ENCODE measurements at regions not wholly inside any gene's neighbourhood (a gene's known extent, or its start where the extent isn't known, plus 50 kb on each side); places are given as distances from the start of the nearest gene placed in this dataset.
"Not testable (repeated sequence)": the region's sequence is repeated elsewhere in the genome, so short reads cannot be mapped to it uniquely, and the experiment has no call there.

DNA sequence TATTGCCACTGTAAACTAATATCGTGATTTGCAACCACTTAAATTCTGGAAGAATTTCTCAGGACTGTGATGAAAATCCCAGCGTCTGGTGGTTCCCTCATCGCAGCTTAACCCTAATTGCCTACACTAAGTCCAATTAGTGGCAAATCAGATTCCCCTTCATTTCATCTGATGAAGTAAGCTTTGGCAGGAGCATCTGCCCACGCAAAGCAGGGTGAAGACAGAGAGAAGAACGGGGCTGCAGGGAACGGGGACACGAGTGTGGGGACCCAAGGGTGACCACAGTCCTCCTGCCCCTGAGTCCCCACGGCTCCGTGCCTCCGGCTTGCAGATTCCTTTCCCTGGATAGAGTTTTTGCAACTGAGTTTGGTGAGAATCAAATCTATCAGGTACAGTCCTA, 159.5 kb downstream of the LY86 start:
- no peak for DNase-seq (ENCODE audit: low read depth in 2 of 2, low spot score in 1 of 2)

DNA sequence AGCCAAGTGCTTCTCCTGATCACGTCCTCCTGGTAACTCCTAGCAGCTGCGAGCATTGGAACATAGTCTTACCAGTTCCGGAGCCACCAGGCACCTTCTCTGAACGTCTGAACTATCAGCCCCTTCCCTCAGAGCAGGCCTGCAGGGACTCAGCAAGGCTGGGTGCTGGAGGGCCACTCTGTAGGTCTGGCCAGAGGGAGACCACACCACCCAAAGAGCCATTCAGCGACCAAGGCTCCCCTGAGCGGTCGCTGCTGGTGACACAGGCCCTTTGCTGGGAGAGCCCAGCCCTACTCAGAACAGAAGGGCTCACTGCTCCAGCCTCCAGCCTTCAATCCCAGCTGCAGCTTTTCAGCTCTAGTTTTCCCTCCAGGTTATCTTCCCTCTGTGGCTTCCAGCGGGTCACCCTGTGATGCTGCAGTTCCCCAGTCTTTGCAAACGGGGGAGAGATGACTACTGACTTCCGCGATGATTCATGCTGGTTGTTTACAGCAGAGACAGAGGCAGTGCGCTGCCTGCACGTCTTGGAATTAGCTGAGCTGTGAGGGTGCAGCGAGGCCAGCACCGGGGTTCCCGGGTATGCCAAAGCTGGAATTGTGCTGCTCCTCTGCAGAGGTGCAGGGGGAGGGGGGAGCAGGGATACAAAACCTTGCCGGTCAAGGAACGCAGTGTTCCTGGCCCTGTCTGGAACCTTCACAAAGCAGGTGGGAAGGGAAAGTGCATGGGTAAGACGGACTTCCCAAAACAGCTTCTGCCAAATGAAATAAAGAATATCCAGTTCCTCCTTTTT, 161.4 kb downstream of the LY86 start:
- DNase-seq (ENCODE audit: low read depth in 2 of 2, low spot score in 1 of 2): no peak

DNA sequence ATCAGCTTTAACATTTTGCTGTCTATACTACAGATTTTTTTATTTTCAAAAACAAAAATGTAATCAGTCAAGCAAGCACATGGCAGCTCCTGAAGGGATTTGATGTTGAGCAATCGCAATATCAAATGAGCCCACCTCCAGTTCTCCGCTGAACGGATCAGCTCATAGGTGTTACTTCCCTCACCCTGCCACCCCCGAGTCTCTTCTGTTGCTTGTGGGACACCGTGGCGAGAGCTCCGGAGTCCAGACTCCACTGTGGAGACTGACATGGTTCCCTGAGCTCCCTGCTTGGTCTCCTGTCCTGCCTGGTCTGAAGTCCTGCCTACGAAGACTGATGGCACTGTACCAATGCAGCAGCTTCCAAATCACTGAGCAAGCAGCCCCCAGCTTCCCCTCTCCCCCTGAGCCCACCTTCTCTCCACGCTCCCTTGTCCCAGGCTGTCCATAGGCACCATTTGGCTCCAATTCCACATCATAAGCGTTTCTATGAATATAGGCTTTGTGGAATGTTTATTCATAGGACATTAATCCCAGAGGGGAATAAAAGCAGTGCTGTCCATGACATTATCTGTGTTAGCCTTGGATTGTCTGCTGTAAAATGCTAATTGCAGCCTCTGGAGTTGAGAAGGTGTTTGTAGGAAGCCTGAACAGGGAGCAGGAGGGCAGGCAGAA, 162.2 kb downstream of the LY86 start:
- DNase-seq (ENCODE audit: low read depth in 2 of 2, low spot score in 1 of 2): no peak

DNA sequence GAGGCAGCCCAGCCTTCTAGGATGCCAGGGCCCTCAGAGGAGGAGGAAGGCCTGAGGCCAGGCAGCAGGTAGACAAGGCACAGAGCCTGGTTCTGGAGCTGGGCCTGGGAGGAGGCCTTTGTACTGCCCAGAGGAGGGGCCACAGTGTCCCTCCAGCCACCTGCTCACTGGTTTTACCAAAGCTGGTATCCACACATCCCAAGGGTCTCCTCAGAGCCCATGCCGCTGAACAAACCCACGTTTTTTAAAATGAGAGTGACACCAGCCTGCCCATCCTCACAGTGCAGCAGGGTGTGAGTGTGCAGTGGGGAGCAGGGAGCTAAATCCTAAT, 162.7 kb downstream of the LY86 start:
- DNase-seq (ENCODE audit: low read depth in 2 of 2, low spot score in 1 of 2): no peak

DNA sequence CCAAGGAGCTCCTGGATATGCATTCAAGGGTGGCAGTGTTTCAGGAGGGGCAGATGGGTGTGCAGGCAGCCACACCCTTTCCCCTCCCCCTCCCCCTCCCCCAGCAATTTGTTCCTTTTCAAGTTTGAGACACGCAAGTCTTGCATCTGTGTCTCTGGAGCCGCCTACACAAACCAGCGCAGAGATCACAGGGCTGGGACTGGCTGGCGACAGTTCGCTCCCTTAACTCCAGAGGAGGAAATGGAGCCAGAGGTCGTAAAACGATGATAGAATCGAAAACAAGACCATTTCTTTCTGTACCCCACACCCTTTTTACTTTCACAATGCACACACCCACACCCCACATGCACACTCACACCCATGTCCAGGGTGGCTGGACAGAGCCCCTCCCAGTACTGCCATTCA, 163.1 kb downstream of the LY86 start:
- DNase-seq (ENCODE audit: low read depth in 2 of 2, low spot score in 1 of 2): no peak

DNA sequence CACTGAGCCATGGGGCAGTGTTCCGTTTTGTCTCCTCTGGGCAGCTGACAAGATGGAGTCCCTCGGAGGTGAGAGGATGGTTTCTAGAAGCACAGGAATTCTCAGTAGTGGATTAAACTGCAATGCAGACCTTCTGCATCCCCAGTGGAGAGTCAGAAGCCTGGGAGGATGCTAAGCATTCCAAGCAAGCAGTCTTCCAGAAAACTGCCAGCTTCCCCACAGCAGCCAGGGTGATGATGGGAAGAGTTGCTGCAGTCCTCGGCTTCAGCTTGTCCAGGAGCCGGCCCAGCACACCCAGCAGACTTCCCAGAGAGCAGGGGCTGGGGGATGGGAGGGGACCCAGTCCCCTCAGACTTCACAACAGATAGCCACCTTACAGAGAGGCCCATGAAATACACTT, 163.6 kb downstream of the LY86 start:
- no peak for DNase-seq (ENCODE audit: low read depth in 2 of 2, low spot score in 1 of 2)

DNA sequence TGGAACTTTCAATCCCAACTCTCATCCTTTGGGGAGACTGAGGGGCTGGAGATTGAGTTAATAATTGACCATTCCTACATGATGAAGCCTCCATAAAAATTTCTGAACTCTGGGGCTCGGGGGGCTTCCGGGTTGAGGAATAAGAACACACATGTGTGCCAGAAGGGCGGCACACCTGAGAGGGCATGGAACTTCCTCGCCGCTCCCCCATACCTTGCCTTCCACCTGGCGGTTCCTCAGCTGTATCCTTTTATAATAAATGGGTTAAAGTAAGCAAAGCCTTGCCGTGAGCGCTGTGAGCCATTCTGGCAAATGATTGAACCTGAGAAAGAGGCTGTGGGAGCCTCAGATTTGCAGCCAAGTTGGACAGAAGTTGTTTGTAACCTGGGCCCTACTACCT, 164.8 kb downstream of the LY86 start:
- no peak for DNase-seq (ENCODE audit: low read depth in 2 of 2, low spot score in 1 of 2)

DNA sequence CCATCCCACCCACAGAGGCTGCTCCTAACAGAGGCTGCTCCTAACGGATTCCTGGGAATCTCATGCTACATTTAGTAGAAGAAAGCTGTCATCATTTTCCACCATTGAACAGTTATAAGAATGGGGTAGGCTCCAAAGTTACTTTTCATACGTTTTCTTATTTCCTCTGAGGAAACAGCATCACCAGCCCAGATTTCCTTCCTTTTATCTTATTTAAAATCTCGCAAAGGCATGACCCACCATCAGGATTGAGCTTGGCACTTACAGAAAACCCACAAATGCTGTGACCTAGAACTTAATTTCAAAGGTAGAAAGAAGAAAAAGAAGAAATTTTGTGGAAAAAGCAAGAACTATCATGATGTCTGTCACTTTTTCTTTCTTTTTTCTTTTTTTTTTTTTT, 168.0 kb downstream of the LY86 start:
- no peak for DNase-seq (ENCODE audit: low read depth in 2 of 2, low spot score in 1 of 2)

DNA sequence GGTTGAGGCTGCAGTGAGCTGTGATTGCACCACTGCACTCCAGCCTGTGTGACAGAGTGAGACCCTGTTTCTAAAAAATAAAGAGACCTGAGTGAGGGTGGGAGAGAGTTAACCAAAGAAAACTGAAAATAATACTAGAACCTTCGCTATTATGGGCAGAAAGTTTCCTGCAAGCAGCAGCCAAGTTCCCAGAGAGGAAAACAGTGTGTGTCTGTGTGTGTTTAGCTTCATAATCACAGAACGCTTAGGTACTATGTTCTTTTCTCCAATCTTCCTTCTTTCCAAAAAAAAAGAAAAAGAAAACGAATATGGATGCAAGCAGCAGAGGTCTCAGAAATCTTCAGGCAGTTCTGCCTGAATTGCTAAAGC, 170.0 kb downstream of the LY86 start:
- DNase-seq (ENCODE audit: low read depth in 2 of 2, low spot score in 1 of 2): no peak

DNA sequence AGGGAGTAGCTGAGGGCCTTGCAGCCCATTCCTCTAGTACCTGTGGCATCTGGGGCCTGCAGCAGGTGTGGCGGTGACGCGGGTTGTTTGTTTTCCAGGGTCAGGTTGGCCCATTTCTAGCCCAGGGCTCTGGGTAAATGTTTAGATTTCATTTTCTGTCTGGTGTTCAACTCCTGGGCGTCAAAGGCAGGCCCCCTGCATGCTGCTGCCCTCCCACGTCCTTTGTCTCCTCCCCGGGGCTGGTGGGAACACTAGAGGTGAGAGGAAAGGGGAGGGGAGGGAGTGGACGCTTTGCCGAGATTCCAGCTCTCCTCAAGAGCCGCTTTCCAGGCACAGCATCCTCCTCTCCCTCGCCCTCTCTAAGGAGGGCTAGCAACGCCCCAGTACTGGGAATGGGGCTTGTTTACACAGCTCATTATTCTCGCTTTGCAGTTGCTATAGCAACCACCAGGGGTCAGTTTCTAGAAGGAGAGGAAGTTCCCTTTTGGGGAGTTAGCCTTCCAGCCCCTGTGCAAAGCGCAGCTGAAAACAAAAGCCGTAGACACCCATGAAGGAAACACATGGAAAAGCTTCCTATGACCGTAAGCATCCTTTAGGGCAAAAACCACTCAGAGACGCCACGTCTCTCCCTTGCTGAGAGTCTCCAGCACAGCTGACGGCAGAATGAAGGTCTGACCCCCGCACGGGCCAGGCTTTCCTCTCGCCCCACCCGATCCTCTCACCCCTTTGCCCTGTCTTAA, 170.6 kb downstream of the LY86 start:
- no peak for DNase-seq (ENCODE audit: low read depth in 2 of 2, low spot score in 1 of 2)

DNA sequence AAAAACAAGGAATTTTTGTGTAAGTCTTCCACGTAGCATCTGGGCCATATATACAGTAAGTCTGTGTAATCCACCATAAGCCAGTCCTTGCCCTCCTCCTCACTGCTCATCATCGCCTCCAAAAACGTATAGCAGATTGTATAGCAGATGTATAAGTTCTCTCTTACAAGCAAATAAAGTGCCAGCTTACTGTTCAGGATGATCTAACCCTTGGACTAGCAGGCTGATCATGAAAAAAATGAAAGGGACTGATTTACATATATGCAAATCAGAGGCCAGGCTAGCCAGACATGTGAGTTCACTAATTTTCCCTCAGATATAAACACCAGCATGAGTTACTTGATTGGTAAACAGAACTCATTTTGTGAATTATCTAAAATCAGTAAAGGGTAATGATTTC, 171.5 kb downstream of the LY86 start:
- DNase-seq (ENCODE audit: low read depth in 2 of 2, low spot score in 1 of 2): no peak

DNA sequence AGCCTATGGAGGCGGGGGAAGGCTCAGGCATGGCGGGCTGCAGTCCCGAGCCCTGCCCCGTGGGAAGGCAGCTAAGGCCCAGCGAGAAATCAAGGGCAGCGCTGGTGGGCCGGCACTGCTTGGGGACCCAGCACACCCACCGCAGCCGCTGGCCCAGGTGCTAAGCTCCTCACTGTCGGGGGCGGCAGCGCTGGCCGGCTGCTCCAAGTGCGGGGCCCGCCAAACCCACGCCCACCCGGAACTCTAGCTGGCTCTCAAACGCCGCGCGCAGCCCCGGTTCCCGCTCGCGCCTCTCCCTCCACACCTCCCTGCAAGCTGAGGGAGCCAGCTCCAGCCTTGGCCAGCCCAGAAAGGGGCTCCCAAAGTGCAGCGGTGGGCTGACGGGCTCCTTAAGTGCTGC, 174.0 kb downstream of the LY86 start:
- DNase-seq (ENCODE audit: low read depth in 2 of 2, low spot score in 1 of 2): not testable (repeated sequence)

DNA sequence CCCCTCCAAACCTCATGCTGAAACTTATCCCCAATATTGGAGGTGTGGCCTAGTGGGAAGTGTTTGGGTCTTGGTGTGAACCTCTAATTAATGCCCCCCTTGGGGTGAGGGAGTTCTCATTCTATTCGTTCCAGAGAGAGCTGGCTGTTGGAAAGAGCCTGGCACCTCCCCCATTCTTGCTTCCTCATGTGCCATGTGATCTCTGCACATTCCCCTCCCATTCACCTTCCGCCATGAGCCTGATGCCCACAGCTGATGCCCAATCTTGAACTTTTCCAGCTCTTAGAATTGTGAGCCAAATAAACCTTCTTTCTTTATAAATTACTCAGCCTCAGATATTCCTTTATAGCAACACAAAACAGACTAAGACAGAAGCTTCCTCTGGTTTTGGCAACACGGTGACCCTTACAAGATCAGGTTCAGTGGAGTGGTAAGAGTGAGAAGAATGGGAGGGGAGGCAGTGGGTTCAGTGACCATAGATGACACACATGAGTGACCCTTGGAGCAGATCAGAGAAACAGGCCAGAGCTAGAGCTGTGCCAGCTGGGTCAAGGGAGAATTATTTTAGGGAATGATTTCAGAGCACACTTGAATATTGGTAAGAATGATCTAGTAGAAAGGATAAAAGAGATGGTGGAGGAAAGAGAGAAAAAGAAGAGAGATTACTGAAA, 176.4 kb downstream of the LY86 start:
- DNase-seq (ENCODE audit: low read depth in 2 of 2, low spot score in 1 of 2): no peak

DNA sequence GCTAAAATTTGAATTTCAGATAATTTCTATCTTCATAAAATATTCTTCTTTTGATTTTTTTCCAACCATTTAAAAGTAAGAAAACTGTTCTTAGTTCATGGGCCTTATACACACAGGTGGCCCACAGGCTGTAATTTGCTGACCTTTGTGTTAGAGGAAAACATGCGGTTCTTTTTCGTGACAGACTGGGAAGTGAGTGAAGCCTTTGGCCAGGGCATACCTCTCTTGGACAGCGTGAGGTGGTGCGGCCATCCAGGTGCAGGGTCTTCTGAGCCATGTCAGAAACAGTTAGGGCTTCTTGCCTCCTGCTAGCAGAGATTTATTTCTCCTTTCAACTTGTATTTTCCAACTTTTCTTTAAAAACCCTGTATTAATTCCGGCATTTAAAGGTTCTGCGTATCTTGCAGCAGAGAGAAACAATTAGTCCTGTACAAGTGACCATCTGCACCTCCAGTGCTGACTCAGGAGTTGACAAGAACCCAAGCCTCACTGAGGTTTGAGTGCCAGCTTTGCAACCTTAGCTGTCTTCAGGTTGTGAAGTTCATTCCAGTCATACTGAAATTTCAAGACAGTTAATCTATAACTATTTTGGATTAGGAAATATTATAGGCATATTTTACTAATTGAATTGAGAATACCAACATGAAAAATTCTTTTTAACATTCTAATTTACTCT, 177.8 kb downstream of the LY86 start:
- DNase-seq (ENCODE audit: low read depth in 2 of 2, low spot score in 1 of 2): no peak

DNA sequence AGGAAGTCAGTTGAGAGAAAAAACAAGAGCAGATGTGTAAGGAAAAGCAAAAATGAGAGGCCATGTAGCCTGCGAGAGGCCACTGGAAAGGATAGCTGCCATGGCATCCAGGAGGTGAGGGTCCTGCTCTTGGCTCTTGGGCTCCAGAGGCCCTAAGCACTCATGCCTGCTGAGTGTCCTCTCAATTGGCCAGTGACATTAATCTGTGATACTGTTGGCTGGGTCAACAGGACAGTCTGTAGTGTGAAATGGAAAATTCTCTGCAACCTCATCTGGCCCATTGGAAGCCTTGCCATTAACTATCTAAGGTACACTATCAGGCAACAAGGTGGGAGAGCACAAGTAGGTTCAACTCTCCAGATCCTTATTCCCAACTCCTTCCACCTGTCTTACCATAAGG, 180.9 kb downstream of the LY86 start:
- no peak for DNase-seq (ENCODE audit: low read depth in 2 of 2, low spot score in 1 of 2)

DNA sequence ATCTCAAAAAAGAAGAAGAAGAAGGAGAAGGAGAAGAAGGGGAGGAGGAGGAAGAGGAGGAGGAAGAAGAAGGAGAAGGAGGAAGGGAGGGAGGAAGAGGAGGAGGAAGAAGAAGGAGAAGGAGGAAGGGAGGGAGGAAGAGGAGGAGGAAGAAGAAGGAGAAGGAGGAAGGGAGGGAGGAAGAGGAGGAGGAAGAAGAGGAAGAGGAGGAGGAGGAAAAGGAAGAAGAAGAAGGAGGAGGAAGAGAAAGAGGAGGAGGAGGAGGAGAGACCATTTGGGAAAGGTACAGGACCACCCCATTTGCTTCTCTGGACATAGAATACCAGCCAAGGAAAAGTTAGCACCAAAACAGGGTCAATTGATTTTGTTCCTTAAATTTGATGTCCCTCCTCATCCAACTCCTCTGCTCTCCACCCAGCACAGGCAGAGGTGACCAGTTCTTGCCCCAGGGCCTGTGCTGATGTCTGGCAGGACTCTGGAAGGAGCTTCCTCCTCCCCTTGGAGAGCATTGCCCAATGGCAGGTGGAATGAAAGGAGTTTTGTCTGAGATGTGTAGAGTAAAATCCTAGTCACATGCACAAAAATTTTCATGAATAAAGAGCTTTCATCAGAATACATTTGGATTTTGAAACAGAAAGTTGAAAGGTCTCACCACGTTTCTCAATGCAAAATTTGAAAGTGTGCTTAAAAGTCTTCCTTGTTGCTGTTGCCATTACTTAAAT, 182.9 kb downstream of the LY86 start:
- DNase-seq (ENCODE audit: low read depth in 2 of 2, low spot score in 1 of 2): no peak

DNA sequence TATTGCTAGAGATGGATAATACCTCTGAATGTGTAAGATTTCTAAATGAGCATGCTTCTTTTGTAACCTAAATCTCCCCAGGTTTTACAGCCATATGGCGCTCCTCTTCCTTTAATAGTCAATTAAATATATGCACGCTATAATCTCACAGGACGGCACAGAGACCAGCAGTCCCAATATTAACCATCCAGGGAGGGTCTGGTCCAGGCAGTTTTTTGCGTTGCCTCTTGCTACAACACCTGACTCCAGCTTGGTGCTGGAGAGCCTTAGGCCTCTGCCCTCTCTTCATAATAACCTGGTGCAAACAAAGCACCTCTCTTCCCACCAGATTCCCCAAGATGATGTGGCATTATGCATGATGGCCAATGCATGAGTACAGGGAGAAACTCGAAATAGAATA, 183.4 kb downstream of the LY86 start:
- no peak for DNase-seq (ENCODE audit: low read depth in 2 of 2, low spot score in 1 of 2)

DNA sequence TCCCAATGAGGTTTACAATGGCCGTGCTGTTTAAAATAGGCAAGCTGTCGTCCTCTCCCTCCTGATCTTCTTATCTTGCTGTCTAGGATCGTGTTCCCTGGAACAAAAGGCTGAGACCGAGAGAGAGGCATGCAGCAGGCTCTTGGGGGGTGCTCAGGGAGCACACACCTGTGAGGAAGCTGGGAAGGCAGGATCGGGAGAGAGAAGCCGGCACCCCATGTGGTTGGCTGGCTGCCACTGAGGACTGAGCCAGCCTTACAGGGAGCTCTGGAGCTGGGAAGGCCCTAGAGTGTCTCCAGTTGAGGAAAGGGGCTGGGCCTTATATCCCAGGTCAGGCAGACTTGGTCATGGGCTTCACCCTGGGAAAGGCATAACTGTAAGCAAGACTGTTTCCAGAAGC, 184.2 kb downstream of the LY86 start:
- no peak for DNase-seq (ENCODE audit: low read depth in 2 of 2, low spot score in 1 of 2)

DNA sequence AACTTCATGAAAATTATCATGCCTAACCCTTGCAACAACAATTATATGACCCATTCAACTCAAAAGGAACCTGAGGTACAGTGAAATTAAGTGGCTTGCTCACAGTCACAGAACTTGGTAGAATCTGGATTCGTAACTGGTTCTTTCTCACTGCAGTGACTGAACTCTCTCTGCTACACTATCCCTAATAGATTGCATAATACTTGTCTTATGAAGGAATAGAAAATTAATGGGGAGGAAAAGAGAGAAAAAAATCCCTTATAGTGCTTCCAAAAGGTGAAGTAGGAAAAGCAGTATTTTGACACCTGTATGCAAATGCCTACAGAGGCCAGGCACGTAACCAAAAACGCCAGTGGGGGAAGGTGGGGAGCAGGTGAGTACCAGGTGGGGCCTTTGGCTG, 186.6 kb downstream of the LY86 start:
- DNase-seq (ENCODE audit: low read depth in 2 of 2, low spot score in 1 of 2): no peak

DNA sequence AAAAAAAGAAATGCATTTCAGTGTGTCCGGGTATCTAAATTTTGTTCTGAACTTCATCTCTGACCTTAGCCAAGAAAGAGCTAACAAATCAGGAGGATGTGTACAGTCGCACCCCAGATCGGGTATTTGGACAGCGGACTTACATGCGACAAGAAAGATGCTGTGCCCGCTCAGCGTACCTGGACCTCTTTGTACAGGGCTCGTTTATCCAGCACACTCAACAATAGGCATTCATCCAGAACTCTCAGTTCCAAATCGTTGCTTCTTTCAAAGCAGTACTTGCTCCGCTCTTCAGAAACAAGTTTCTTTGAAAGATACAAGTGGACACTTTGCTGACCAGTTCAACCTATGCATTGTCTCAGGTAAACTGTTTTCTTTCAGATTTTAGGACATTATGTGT, 191.7 kb downstream of the LY86 start:
- DNase-seq (ENCODE audit: low read depth in 2 of 2, low spot score in 1 of 2): no peak

Data from stimulated activated CD8-positive, alpha-beta memory T cell treated with anti-CD3 and anti-CD28 coated beads, Interleukin-4, amount 100 ng/mL, for 4 hours (primary cell).